Stimulated activated CD4-positive, alpha-beta T cell treated with anti-CD3 and anti-CD28 coated beads, Interleukin-4, amount 100 ng/mL, for 48 hours (primary cell): ENCODE measurements at regions not wholly inside any gene's neighbourhood (a gene's known extent, or its start where the extent isn't known, plus 50 kb on each side); places are given as distances from the start of the nearest gene placed in this dataset.

ENCODE experiments used
- DNase-seq, 2 donors: peaks; one replicate each; pipeline ENCODE4 v3.0.0-alpha.2; 2020; ENCODE audit warnings: low read depth in 2 of 2

GRCh38 chr6:121998631-121999030, 400.8 kb upstream of the HSF2 start:
- DNase-seq = no peak

GRCh38 chr6:121999456-122000065, 399.9 kb upstream of the HSF2 start:
- no peak for DNase-seq

DNA sequence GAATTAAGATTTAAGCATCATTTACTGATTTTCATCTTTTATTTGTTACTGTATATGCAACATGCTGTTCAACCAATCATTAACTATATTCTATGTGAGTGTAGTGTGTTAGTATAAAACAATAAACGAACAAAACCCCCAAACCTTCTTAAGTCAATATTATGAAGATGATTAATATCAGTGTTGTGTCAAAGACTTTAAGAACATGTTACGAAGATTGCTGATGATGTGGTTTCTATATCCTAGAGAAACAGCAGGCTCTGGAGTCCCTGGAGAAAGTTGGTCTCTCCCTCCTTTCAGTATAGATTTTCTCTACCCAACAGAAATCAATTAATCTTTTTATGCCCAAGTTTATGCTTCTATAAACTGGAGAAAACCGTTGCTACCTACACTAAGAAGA, 393.8 kb upstream of the HSF2 start:
- no peak for DNase-seq

- no peak for DNase-seq
Observed at GRCh38 chr6:122007339-122007738, 392.1 kb upstream of the HSF2 start.

DNA sequence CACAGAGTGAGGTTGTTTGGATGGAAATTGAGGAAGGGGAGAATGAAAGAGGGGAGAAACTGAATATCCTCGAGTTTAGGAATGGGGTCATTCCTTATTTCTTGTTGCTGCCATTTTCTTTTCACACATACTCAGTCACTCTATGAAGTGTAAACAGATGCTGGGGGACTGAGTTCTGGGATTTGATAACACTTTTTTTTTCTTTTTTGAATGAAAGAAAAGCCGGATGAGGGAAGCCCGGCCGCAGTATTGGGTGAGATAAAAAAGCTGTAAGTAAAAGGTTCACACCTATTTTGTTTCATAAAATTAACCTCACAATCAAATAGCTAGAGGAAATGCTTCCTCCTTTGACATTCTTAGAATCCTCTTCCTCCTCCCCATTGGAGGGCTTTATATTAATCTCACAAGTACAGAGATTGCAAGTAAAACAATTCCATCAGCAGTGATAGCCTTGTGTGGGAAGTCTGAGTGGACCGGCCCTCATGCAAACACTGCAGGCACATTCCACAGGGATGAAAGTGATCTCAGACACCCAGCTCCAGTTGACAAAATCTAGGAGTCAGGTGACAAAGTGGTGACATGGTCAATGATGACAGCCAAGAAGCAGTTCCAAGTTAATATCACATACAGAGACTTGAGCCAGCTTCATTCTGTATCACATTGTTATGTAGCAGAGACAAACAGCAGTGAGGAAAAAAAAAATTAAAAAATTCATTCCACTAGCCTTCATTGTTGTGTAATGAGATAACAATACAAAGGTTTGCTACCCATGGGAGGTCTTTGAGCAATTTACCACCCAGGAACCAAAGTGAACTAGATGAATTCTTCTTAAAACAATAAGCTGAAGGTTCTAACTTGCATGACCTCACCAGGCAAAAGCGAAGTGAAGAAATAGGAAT, 391.1 kb upstream of the HSF2 start:
- no peak for DNase-seq

DNA sequence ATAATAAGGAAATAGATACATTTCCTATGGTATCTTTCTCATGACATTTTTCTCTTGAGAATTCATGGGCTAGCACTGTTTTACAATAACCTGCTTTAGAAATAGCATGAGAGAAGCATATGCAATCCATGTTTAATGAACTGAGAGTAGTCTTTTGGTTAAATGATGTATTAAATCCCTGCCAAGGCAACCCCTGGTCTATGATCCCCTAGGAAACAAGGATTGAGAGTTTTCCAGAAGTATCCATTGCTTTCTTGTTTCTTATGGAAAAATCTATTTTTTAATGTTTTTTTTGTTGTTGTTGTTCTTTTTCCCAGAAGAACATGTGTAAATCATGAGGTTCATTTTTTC, 390.5 kb upstream of the HSF2 start:
- no peak for DNase-seq

GRCh38 chr6:122012578-122012977, 386.9 kb upstream of the HSF2 start:
- DNase-seq = no peak

GRCh38 chr6:122014961-122015360, 384.5 kb upstream of the HSF2 start:
- DNase-seq = no peak

GRCh38 chr6:122020588-122021264, 378.7 kb upstream of the HSF2 start:
- DNase-seq = no peak

GRCh38 chr6:122025104-122025503, 374.3 kb upstream of the HSF2 start:
- no peak for DNase-seq

- DNase-seq = no peak
Observed at GRCh38 chr6:122026582-122027369, 372.7 kb upstream of the HSF2 start.

DNA sequence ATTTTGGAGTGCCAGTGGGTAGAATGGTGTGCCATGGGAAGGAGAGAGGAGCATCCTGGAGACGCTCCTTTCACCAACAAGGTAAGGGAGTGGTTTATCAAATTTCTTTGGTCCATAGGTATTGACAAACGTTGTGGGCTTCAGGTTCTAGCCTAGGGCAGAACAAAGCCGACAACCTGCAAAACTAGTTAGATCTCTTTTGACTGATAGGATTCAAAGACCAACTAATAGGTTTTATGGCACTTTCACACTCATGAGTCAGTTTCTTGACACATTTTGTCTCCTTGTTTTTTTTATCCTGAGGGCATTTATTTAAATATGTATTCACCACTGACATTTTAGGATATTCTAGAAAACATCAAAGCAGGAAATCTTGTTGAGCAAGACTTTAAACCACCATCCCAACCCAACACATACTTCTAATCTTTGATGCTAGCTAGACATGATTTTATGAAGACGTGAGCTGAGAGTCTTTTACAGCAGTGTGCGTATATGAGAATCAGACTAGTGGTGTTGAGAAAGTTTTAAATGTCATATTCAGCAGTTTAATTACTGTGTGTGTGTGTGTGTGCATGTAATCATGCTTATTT, 370.4 kb upstream of the HSF2 start:
- no peak for DNase-seq

GRCh38 chr6:122033564-122034181, 365.8 kb upstream of the HSF2 start:
- no peak for DNase-seq

DNA sequence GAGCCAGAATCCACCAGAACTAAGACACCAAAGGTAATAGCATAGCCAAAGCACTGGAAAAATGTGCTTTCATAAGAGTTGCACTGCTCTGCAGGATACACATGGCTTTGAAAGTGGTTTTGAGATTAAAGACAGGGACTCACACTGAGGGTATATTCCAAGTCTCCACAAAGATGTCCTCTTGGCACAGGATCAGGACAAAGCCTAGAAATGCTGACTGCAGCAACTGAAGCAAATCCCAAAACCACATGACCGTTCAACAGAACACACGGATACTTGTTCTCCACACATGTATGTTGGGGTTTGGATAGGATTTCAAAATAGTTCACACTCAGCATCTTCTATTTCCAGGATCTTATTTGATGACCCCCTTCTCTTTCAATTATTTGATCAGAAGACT, 364.3 kb upstream of the HSF2 start:
- DNase-seq = no peak

DNA sequence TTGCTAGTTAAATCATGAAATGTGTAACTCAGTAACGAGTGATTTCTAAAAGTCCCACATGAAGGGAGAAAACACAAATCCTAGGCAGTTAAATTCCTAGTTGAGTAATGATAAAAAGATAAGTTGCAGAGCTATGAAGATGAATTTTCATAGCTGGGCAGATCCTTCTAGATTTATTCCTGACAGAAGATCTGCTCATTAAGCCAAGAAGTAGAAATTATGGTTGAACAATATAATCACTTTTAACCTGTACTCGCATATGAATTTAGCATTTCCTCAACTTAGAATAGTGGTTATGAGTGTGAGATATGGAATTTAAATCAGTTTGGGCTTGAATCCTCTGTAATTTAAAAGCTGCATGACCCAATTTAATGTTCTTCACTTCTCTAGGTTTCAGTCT, 359.2 kb upstream of the HSF2 start:
- no peak for DNase-seq

DNA sequence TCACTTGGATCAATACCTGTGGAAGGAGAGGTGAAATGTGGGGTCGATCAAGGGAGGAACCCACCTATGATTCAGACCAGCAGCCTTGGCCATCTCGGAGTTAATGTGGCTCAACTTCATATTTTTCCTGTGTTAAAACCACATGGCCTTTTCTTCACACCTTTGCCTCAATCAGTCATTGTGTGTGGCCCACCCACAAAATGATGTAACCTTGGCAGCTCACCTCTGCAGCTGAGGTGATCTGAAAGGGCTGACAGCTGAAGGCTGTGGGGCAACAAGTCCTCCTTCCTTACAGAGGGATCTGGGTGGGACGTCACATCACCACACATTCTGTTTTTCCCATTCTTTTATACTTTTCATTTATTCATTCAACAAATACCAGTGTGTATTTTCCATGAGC, 357.1 kb upstream of the HSF2 start:
- DNase-seq = no peak

DNA sequence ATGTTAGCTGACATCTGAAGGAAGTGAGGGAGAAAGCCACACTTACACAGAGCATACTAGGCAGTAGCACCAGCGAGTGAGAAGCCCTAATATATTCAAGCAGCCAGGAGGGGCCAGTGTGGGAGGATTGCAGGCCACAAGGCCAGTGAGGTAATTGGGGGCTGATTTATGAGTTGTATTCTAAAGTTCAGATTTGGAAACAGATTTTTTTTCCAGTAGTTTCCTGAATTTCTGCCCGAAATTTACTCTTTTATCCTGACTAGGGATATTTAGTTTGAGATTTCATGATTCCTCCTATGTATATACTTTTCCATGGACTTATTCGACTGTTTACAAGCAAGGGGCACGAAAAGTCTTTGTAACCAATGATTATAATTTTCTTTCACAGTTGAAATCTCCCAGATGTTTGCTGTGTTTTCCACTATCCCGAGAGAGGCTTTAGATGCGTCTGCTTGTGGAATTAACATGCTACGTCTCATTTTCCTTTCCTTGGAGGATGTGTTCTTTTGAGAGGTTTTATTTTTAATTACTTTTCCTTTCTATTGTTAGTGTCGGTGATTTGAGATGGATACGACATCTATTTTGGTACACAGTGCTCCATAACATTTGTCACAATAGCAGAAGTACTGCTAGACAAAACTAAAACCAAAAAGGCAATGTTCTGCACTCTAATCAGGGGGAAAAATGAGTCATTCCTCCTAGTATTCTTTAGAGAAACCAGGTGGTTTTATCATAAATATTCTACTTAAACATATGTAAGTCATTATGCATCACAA, 356.3 kb upstream of the HSF2 start:
- DNase-seq = no peak

GRCh38 chr6:122048570-122048969, 350.9 kb upstream of the HSF2 start:
- no peak for DNase-seq

DNA sequence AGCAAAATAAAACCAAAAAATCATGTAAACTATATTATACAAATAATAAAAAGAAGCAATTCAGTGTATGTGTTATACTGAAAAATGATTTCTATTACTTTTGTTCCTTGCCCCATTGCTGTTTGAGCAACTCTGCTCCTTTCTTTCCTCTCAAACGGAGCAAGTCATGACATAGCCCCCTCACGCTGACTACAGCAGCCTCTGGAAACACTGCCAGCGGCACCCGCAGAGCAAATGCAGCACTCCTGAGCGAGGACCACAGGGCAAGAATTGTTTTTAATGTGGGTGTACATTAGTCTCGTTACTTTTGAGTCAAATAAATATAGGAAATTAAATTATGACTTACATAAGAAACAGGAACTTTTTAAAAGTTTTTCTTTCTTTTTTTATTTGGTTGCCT, 350.1 kb upstream of the HSF2 start:
- DNase-seq = no peak

GRCh38 chr6:122050242-122050755, 349.2 kb upstream of the HSF2 start:
- no peak for DNase-seq
